ENCODE measurements at regions not wholly inside any gene's neighbourhood (a gene's known extent, or its start where the extent isn't known, plus 50 kb on each side); places are given as distances from the start of the nearest gene placed in this dataset.

GRCh38 chr11:26777372-26777808 lies 55.5 kb upstream of the SLC5A12 start:
- TF ChIP-seq CTCF (IDR thresholded peaks at IDR 0.05): no peak
- no peak for TF ChIP-seq POLR2A (IDR thresholded peaks at IDR 0.05)
- no peak for TF ChIP-seq POLR2AphosphoS5 (IDR thresholded peaks at IDR 0.05)

All from breast epithelium (tissue), 3 donors.